ENCODE measurements at regions not wholly inside any gene's neighbourhood (a gene's known extent, or its start where the extent isn't known, plus 50 kb on each side); places are given as distances from the start of the nearest gene placed in this dataset.

DNA sequence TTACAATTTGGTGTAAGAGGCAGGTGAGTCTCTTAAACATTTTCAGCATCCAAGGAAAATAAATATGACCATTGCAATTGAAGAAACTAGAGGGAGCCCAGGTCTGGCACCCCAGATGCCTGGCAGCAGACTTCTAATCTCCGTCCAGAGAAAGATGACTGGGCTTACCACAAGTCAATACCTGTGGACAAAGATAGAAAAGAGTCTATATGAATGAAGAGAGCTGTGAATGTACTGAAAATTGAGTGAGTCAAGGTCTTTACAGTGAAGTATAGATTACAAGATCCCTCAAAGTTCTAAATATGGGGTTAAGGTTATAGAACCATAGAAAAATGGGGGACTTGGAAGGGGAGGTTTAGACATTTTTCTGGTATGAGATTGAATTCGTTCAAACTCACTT is 827.4 kb upstream of the NR2F2 start:
- TF ChIP-seq ARNTL (CRISPR knock-in tag; IDR thresholded peaks at IDR 0.05; ENCODE audit: borderline replicate concordance, low read depth) (no peak), TOX (CRISPR knock-in tag; IDR thresholded peaks at IDR 0.05; ENCODE audit: borderline replicate concordance) (no peak), ZNF8 (CRISPR knock-in tag; IDR thresholded peaks at IDR 0.05) (no peak), ISL1 (CRISPR knock-in tag; IDR thresholded peaks at IDR 0.05) (no peak)

Measured in SK-N-SH treated with all-trans-retinoic acid at 6 μM for 48 hours (cell line).